ENCODE measurements at regions not wholly inside any gene's neighbourhood (a gene's known extent, or its start where the extent isn't known, plus 50 kb on each side); places are given as distances from the start of the nearest gene placed in this dataset.

DNA sequence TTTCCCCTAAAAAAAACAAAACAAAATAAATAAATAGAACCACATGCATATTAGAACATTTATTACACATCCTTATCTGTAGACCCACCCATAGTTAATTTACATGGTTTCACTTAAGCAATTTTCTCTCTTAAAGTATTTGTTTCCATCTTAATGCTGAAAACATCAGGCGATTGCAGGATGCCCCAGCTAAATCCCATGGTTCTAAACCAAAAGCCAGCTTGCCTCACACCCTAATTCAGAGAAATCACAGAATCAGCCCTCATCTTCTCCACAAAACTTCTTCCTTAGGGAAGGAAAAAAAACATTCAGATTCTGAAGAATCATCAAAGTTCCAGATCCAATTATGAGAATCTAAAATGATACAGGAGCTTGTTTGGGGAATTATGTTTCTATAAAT lies 67.6 kb upstream of the MTHFD1L start:
- no peaks in the 10 kb centered on the region for H3K9me3 ChIP-seq (ENCODE audit: low read depth)
- no peak for DNase-seq (ENCODE audit: low spot score)
- H3K27me3 ChIP-seq, result no peaks in the 10 kb centered on the region
- no peaks in the 10 kb centered on the region for H4K20me1 ChIP-seq (ENCODE audit: insufficient read depth, poor library complexity, severe bottlenecking)
- WGBS (ENCODE audit: low lambda C conversion rate, missing lambda C conversion rate), result 92% methylated on average over 1 of the region's 1 CpG
- no peaks in the 10 kb centered on the region for H3K79me2 ChIP-seq
- H3K4me3 ChIP-seq, result no peak overlapping the region
- no peaks in the 10 kb centered on the region for H3K4me1 ChIP-seq (ENCODE audit: insufficient read depth)
- no peaks in the 10 kb centered on the region for H3K36me3 ChIP-seq (replicated peaks; ENCODE audit: insufficient read depth, low read depth)
- TF ChIP-seq, protein P1, sequence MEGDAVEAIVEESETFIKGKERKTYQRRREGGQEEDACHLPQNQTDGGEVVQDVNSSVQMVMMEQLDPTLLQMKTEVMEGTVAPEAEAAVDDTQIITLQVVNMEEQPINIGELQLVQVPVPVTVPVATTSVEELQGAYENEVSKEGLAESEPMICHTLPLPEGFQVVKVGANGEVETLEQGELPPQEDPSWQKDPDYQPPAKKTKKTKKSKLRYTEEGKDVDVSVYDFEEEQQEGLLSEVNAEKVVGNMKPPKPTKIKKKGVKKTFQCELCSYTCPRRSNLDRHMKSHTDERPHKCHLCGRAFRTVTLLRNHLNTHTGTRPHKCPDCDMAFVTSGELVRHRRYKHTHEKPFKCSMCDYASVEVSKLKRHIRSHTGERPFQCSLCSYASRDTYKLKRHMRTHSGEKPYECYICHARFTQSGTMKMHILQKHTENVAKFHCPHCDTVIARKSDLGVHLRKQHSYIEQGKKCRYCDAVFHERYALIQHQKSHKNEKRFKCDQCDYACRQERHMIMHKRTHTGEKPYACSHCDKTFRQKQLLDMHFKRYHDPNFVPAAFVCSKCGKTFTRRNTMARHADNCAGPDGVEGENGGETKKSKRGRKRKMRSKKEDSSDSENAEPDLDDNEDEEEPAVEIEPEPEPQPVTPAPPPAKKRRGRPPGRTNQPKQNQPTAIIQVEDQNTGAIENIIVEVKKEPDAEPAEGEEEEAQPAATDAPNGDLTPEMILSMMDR (IDR thresholded peaks at IDR 0.05; ENCODE audit: poor library complexity), result no peak
- TF ChIP-seq EZH2 (IDR thresholded peaks at IDR 0.05; ENCODE audit: borderline replicate concordance), result no peak
- no peak for TF ChIP-seq EZH2phosphoT487 (IDR thresholded peaks at IDR 0.05; ENCODE audit: low read depth, severe bottlenecking, unreplicated experiment)
- no peaks in the 10 kb centered on the region for H3K9me2 ChIP-seq (replicated peaks; ENCODE audit: insufficient read depth)
- no peak overlapping the region for H2AFZ ChIP-seq
- no peak overlapping the region for H3K4me2 ChIP-seq
- H3K27ac ChIP-seq, result no peak overlapping the region

GRCh38 chr6:150799276-150799805 lies 66.2 kb upstream of the MTHFD1L start:
- Histone ChIP-seq H3K27ac (no peak overlapping the region), H3K4me2 (no peak overlapping the region), H3K4me3 (no peak overlapping the region), H4K20me1 (ENCODE audit: insufficient read depth, poor library complexity, severe bottlenecking) (no peaks in the 10 kb centered on the region), H3K9me3 (ENCODE audit: low read depth) (no peaks in the 10 kb centered on the region), H3K36me3 (replicated peaks; ENCODE audit: insufficient read depth, low read depth) (no peaks in the 10 kb centered on the region), H3K4me1 (ENCODE audit: insufficient read depth) (no peaks in the 10 kb centered on the region), H3K27me3 (no peaks in the 10 kb centered on the region), H3K9me2 (replicated peaks; ENCODE audit: insufficient read depth) (no peaks in the 10 kb centered on the region), H2AFZ (no peak overlapping the region), H3K79me2 (no peaks in the 10 kb centered on the region)
- TF ChIP-seq, protein P1 (IDR thresholded peaks at IDR 0.05; ENCODE audit: poor library complexity), result no peak
- TF ChIP-seq EZH2phosphoT487 (IDR thresholded peaks at IDR 0.05; ENCODE audit: low read depth, severe bottlenecking, unreplicated experiment) (no peak), EZH2 (IDR thresholded peaks at IDR 0.05; ENCODE audit: borderline replicate concordance) (no peak)
- no peak for DNase-seq (ENCODE audit: low spot score)
- WGBS (ENCODE audit: low lambda C conversion rate, missing lambda C conversion rate), result 82% methylated on average over 4 of the region's 4 CpGs

- Histone ChIP-seq H3K27ac (no peak overlapping the region), H3K79me2 (no peaks in the 10 kb centered on the region), H3K4me1 (ENCODE audit: insufficient read depth) (no peaks in the 10 kb centered on the region), H3K4me3 (no peak overlapping the region), H3K4me2 (no peak overlapping the region), H2AFZ (no peak overlapping the region), H3K36me3 (replicated peaks; ENCODE audit: insufficient read depth, low read depth) (no peaks in the 10 kb centered on the region), H4K20me1 (ENCODE audit: insufficient read depth, poor library complexity, severe bottlenecking) (no peaks in the 10 kb centered on the region), H3K9me2 (replicated peaks; ENCODE audit: insufficient read depth) (no peaks in the 10 kb centered on the region), H3K27me3 (no peaks in the 10 kb centered on the region), H3K9me3 (ENCODE audit: low read depth) (no peaks in the 10 kb centered on the region)
- DNase-seq (ENCODE audit: low spot score), result no peak
- 56% methylated on average over 8 of the region's 8 CpGs for WGBS (ENCODE audit: low lambda C conversion rate, missing lambda C conversion rate)
- TF ChIP-seq, protein P1 (IDR thresholded peaks at IDR 0.05; ENCODE audit: poor library complexity), result no peak
- TF ChIP-seq EZH2 (IDR thresholded peaks at IDR 0.05; ENCODE audit: borderline replicate concordance) (no peak), EZH2phosphoT487 (IDR thresholded peaks at IDR 0.05; ENCODE audit: low read depth, severe bottlenecking, unreplicated experiment) (no peak)
These were observed 64.7 kb upstream of the MTHFD1L start for GRCh38 chr6:150800674-150801314.

All from hepatocyte (in vitro differentiated cells).